K562 (cell line): ENCODE measurements at regions not wholly inside any gene's neighbourhood (a gene's known extent, or its start where the extent isn't known, plus 50 kb on each side); places are given as distances from the start of the nearest gene placed in this dataset.

ENCODE experiments used
- ATAC-seq: fragments of 200-7000 bp; cut with Tn5 transposase; 3 replicates; pipeline ENCODE4 v1.9.1; 2020; ENCODE audit warnings: moderate library complexity
- BruUV-seq: library from RNA; stranded (reverse); fragments of 400-500 nt; replicated peaks from 2 replicates; lab custom pipeline; 2021; lab: Mats Ljungman, UMichigan
- CTCF ChIA-PET: fragments of 300-600 bp; formaldehyde crosslinking; extraction: SDS; loops from one replicate; lab custom pipeline; 2021; ENCODE audit warnings: low intra/inter-chr PET ratio; lab: Yijun Ruan, JAX
- POLR2A ChIA-PET: fragments of 300-600, 350-650 bp; sonication (Branson Sonifier 250); formaldehyde crosslinking; extraction: SDS; loops from one replicate; lab custom pipeline; 2021; ENCODE audit warnings: antibody characterized with exemption, inconsistent platforms; lab: Yijun Ruan, JAX
- DNase-seq, 4 experiments: peaks; one replicate each; pipeline versions ENCODE4 v3.0.0 to v3.0.0-alpha.2; 2011 to 2018; ENCODE audit warnings: low spot score in 3 of 4, mixed read lengths in 3 of 4; ENCODE audit errors: extremely low read depth in 1 of 4
- FAIRE-seq: peaks from 2 replicates; lab custom pipeline; 2011; peaks lifted over from hg19 to GRCh38; lab: Jason Lieb, UNC
- H2AFZ ChIP-seq: 2 replicates; pipeline ENCODE4 v1.6.0; 2011; ENCODE audit warnings: low read depth, low read length, control low read depth, inconsistent platforms
- H3K27ac ChIP-seq: fragments of 200-600 bp; 3 replicates; pipeline ENCODE4 v1.8.0; 2011; ENCODE audit warnings: low read depth, mild to moderate bottlenecking, control low read depth, inconsistent platforms, low read length, moderate library complexity, mixed read lengths; ENCODE audit errors: extremely low read depth
- H3K27me3 ChIP-seq, 2 experiments: fragments of 300-600 bp in 1 of 2; 2 replicates in 1 of 2; 3 replicates in 1 of 2; pipeline versions ENCODE4 v1.6.0 to v1.8.0; 2011; ENCODE audit warnings: inconsistent platforms in 2 of 2, low read length in 2 of 2, mild to moderate bottlenecking in 1 of 2, mixed read lengths in 1 of 2, moderate library complexity in 1 of 2; ENCODE audit not compliant: control insufficient read depth in 2 of 2, insufficient read depth in 2 of 2
- H3K36me3 ChIP-seq: fragments of 300-600 bp; 3 replicates; pipeline ENCODE4 v1.8.0; 2011; ENCODE audit warnings: mild to moderate bottlenecking, low read length, inconsistent platforms; ENCODE audit not compliant: control insufficient read depth, insufficient read depth
- H3K4me1 ChIP-seq, 2 experiments: fragments of 200-600 bp in 1 of 2; replicated peaks in 1 of 2; 2 replicates in 1 of 2; 3 replicates in 1 of 2; pipeline versions ENCODE4 v1.5.1 to v1.8.0; 2011; ENCODE audit warnings: inconsistent platforms in 2 of 2, low read length in 2 of 2, mild to moderate bottlenecking in 1 of 2, mixed read lengths in 1 of 2, moderate library complexity in 1 of 2; ENCODE audit not compliant: control insufficient read depth in 2 of 2, insufficient read depth in 2 of 2
- H3K4me2 ChIP-seq: 2 replicates; pipeline ENCODE4 v1.6.1; 2011; ENCODE audit warnings: low read length, control low read depth, inconsistent platforms, mixed read lengths; ENCODE audit not compliant: insufficient read depth
- H3K4me3 ChIP-seq: fragments of 200-600 bp; sonication (generic), shearing (Covaris generic); 2 replicates; pipeline ENCODE4 v1.5.1; 2016; ENCODE audit warnings: control low read depth, inconsistent platforms
- H3K79me2 ChIP-seq: fragments of 200-600 bp; 3 replicates; pipeline ENCODE4 v1.8.0; 2011; ENCODE audit warnings: low read length, inconsistent platforms; ENCODE audit not compliant: control insufficient read depth, insufficient read depth
- H3K9ac ChIP-seq, 2 experiments: 2 replicates each; pipeline versions ENCODE4 v1.6.0 to v1.6.1; 2011; ENCODE audit warnings: low read depth in 2 of 2, low read length in 2 of 2, control low read depth in 1 of 2, inconsistent platforms in 1 of 2, mild to moderate bottlenecking in 1 of 2, mixed read lengths in 1 of 2; ENCODE audit not compliant: insufficient read depth in 1 of 2
- H3K9me1 ChIP-seq: one replicate; pipeline ENCODE4 v1.6.0; 2011; ENCODE audit warnings: inconsistent platforms, mild to moderate bottlenecking, low read length, moderate library complexity; ENCODE audit not compliant: control insufficient read depth, insufficient read depth
- H3K9me3 ChIP-seq: replicated peaks from 2 replicates; pipeline ENCODE4 v1.5.1; 2011; ENCODE audit warnings: low read depth, low read length, inconsistent platforms; ENCODE audit not compliant: control insufficient read depth, insufficient read depth
- H4K20me1 ChIP-seq: replicated peaks from 2 replicates; pipeline ENCODE4 v1.6.1; 2011; ENCODE audit warnings: low read length, inconsistent platforms, mixed read lengths; ENCODE audit not compliant: control insufficient read depth, insufficient read depth
- POLR2B ChIP-seq: fragments of 450-650 bp; IDR thresholded peaks from 2 replicates; pipeline ENCODE4 v1.6.1; 2018; ENCODE audit warnings: low read depth; ENCODE audit not compliant: partially characterized antibody
- ZNF76 ChIP-seq: fragments of 250-450 bp; sonication (Bioruptor Pico); IDR thresholded peaks from 2 replicates; pipeline ENCODE4 v1.4.0; 2020; ENCODE audit warnings: mild to moderate bottlenecking, moderate library complexity, borderline replicate concordance
- WGBS: fragments of 100-300 bp; shearing (Covaris generic); methylation state at CpG from one replicate; pipeline ENCODE4 v1.1.6; 2016; ENCODE audit warnings: low coverage, mixed read lengths; ENCODE audit not compliant: insufficient coverage; ENCODE audit errors: missing lambda C conversion rate; 5-methylcytosine and 5-hydroxymethylcytosine counted together
- in situ Hi-C: fragments of 300-500 bp; cut with MboI; formaldehyde crosslinking; loops from 4 replicates; pipeline ENCODE4 v1.15.0; 2018; ENCODE audit warnings: inconsistent platforms, mixed read lengths
- intact Hi-C: fragments of 100-400 bp; cut with micrococcal nuclease; formaldehyde crosslinking; loops from 2 replicates; pipeline ENCODE4 v1.14.2; 2022
- TF ChIP-seq, protein P1 (sequence below): fragments of 450-650 bp; conservative IDR thresholded peaks from 2 replicates; pipeline ENCODE4 v1.6.1; 2016; ENCODE audit warnings: missing genetic modification characterization, low read depth, mild to moderate bottlenecking, control low read depth, missing compliant biosample characterization

DNA sequence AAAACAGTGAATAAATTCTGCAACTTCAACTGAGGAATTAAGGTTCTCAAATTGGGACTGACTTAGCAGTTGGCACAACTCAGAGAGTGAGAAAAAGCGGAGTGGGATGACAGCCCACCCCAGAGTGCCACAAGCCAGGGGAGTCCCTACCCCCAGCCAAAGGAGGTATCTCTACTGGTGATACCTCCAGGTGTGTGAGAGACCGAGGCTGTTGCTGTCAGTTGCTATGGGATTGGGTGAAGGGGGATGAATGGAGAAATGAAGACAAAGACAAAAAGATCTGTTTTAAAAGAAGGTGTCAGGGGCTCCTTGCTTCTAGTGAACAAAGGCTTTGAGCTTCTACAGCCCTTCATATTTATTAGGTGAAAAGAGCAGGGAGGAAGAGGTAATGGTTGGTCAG is 71.4 kb upstream of the UGT2B10 start:
- Histone ChIP-seq H4K20me1 (no peaks in the 10 kb centered on the region), H3K36me3 (no peaks in the 10 kb centered on the region), H3K27me3 (no peaks in the 10 kb centered on the region), H3K4me3 (no peak overlapping the region), H3K27ac (no peak overlapping the region), H3K9me3 (no peaks in the 10 kb centered on the region), H3K4me2 (no peak overlapping the region), H3K9me1 (no peaks in the 10 kb centered on the region), H3K4me1 (no peaks in the 10 kb centered on the region), H3K9ac (no peak overlapping the region), H3K79me2 (no peaks in the 10 kb centered on the region), H2AFZ (no peak overlapping the region)
- WGBS, result 0% methylated on average over 2 of the region's 2 CpGs
- TF ChIP-seq, protein P1, sequence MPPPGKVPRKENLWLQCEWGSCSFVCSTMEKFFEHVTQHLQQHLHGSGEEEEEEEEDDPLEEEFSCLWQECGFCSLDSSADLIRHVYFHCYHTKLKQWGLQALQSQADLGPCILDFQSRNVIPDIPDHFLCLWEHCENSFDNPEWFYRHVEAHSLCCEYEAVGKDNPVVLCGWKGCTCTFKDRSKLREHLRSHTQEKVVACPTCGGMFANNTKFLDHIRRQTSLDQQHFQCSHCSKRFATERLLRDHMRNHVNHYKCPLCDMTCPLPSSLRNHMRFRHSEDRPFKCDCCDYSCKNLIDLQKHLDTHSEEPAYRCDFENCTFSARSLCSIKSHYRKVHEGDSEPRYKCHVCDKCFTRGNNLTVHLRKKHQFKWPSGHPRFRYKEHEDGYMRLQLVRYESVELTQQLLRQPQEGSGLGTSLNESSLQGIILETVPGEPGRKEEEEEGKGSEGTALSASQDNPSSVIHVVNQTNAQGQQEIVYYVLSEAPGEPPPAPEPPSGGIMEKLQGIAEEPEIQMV (tag), result no peak
- FAIRE-seq (no peak), ATAC-seq (no peak), DNase-seq (no peak)
- intact Hi-C loops, result no loop called here
- ChIA-PET POLR2A (no interaction called here), CTCF (no interaction called here)
- in situ Hi-C loops, result no loop called here
- BruUV-seq, result no TSS peak

DNA sequence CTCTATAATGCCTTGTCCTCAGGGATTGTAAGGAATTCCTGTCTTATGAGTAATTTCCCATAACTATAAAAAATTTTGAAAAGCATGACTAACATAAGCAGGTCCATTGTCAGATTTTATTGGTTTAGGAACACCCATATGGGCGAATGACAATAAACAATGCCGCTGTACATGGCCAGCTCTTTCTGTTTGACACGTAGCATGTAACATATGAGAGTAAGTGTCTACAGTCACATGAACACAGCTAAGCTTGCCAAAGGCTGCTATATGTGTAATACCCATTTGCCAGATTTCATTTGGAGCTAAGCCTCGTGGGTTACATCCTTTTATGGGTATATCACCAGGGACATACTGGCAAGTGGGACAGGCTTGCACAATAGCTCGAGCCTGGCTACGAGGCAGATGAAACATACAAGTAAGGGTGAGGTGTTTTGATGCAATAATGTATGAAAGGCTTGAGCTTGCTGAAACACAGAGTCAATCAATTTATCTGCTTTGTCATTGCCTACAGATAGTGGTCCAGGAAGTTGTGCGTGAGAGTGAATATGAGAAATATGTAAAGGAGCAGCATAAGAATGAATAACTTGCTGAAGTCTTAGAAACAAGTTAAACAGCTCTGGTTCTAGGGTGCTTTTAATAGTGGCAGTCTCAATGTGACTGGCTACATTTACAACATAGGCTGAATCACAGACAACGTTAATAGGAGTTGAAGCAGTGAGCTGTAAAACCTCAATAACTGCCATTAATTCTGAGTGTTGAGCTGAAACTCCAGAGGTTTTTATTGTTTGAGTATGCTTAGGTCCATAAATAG is 67.4 kb upstream of the UGT2B10 start:
- H3K9me3 ChIP-seq, result no peaks in the 10 kb centered on the region
- no peak overlapping the region for H3K9ac ChIP-seq
- H3K27me3 ChIP-seq, result no peaks in the 10 kb centered on the region
- H4K20me1 ChIP-seq, result no peaks in the 10 kb centered on the region
- H3K79me2 ChIP-seq, result no peaks in the 10 kb centered on the region
- POLR2A ChIA-PET, result no interaction called here
- no peak overlapping the region for H3K27ac ChIP-seq
- 2% methylated on average over 8 of the region's 8 CpGs for WGBS
- no peak for ATAC-seq
- BruUV-seq, result no TSS peak
- no peak overlapping the region for H3K4me3 ChIP-seq
- H3K4me2 ChIP-seq, result no peak overlapping the region
- no peak overlapping the region for H2AFZ ChIP-seq
- no peaks in the 10 kb centered on the region for H3K36me3 ChIP-seq
- no peaks in the 10 kb centered on the region for H3K9me1 ChIP-seq
- in situ Hi-C loops, result no loop called here
- no peak for FAIRE-seq
- H3K4me1 ChIP-seq, result no peaks in the 10 kb centered on the region
- TF ChIP-seq POLR2B (no peak), ZNF76 (CRISPR knock-in tag) (no peak)
- CTCF ChIA-PET, result no interaction called here
- no peak for DNase-seq
- intact Hi-C loops, result no loop called here
